Karpas-422 (cell line): ENCODE measurements at regions not wholly inside any gene's neighbourhood (a gene's known extent, or its start where the extent isn't known, plus 50 kb on each side); places are given as distances from the start of the nearest gene placed in this dataset.

ENCODE experiments used
- DNase-seq: peaks from one replicate; pipeline ENCODE4 v3.0.0-alpha.2; 2015
- H2AFZ ChIP-seq: fragments of 200-600 bp; sonication (generic); 2 replicates; pipeline ENCODE4 v1.6.1; 2014; ENCODE audit warnings: antibody characterized with exemption, low read length, mixed read lengths
- H3K27ac ChIP-seq: fragments of 200-600 bp; sonication (generic); 2 replicates; pipeline ENCODE4 v1.5.1; 2014; ENCODE audit warnings: mild to moderate bottlenecking, low read length, moderate library complexity
- H3K27me3 ChIP-seq: fragments of 200-600 bp; sonication (generic); 2 replicates; pipeline ENCODE4 v1.6.1; 2014; ENCODE audit warnings: low read length, mixed read lengths
- H3K36me3 ChIP-seq: fragments of 200-600 bp; sonication (generic); 2 replicates; pipeline ENCODE4 v1.6.1; 2014; ENCODE audit warnings: low read length, mixed read lengths; ENCODE audit not compliant: insufficient read depth
- H3K4me1 ChIP-seq: fragments of 200-600 bp; sonication (generic); 2 replicates; pipeline ENCODE4 v1.6.1; 2014; ENCODE audit warnings: mild to moderate bottlenecking, low read length, mixed read lengths
- H3K4me2 ChIP-seq: fragments of 200-600 bp; sonication (generic); 2 replicates; pipeline ENCODE4 v1.6.1; 2014; ENCODE audit warnings: low read length, low read depth, mild to moderate bottlenecking; ENCODE audit not compliant: poor library complexity, severe bottlenecking
- H3K4me3 ChIP-seq: fragments of 200-600 bp; sonication (generic); 2 replicates; pipeline ENCODE4 v1.5.1; 2014; ENCODE audit warnings: mild to moderate bottlenecking, antibody characterized with exemption, low read length, mixed read lengths
- H3K79me2 ChIP-seq: fragments of 200-600 bp; sonication (generic); 2 replicates; pipeline ENCODE4 v1.6.1; 2014; ENCODE audit warnings: mild to moderate bottlenecking, low read length, mixed read lengths
- H3K9ac ChIP-seq: fragments of 200-600 bp; sonication (generic); 2 replicates; pipeline ENCODE4 v1.6.0; 2014; ENCODE audit warnings: low read length
- H3K9me2 ChIP-seq: fragments of 200-600 bp; sonication (generic), shearing (Covaris generic); replicated peaks from 2 replicates; pipeline ENCODE4 v1.6.0; 2014; ENCODE audit warnings: mild to moderate bottlenecking, low read length, moderate library complexity; ENCODE audit not compliant: insufficient read depth
- H3K9me3 ChIP-seq: fragments of 300-700, 200-600 bp; sonication (generic); 2 replicates; pipeline ENCODE4 v1.6.1; 2014; ENCODE audit warnings: low read length, mixed read lengths
- H4K20me1 ChIP-seq: fragments of 200-600 bp; sonication (generic); 2 replicates; pipeline ENCODE4 v1.6.1; 2014; ENCODE audit warnings: mild to moderate bottlenecking, antibody characterized with exemption, low read length, low read depth; ENCODE audit not compliant: insufficient read depth

DNA sequence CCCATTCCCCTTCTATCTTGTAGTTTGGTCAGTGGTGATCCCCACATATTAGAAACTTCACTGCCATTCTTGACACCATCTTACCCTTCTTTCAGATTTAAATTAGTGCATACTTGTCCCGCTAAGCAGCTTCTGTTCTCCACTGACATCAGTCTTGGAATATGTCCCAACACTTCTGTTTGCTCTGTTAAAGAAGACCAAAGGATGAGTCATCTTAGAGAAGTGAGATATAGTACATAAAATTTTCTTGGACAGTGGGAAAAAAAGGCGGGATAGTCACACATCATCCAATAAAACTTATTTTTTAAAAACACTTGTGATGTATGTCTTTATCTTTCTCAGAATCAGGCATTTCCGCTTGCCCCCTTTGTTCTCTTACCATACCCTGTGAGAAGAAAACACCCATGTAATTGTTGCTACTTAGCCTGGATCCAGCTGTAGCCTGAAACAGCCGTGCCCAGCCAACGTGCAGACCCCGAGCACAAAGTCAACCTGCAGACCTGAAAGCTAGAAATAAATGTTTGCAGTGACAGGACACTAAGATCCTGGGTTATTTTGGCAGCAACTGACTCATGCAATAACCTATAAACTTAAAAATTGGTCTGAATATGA lies 100.1 kb upstream of the PDE3A start:
- H3K4me3 ChIP-seq = no peak overlapping the region
- no peaks in the 10 kb centered on the region for H3K9me2 ChIP-seq
- H3K79me2 ChIP-seq = no peaks in the 10 kb centered on the region
- DNase-seq = no peak
- H3K27ac ChIP-seq = no peak overlapping the region
- H4K20me1 ChIP-seq = no peaks in the 10 kb centered on the region
- no peaks in the 10 kb centered on the region for H3K36me3 ChIP-seq
- H3K9ac ChIP-seq = no peak overlapping the region
- no peaks in the 10 kb centered on the region for H3K9me3 ChIP-seq
- H2AFZ ChIP-seq = no peak overlapping the region
- no peak overlapping the region for H3K4me2 ChIP-seq
- H3K4me1 ChIP-seq = no peaks in the 10 kb centered on the region
- no peaks in the 10 kb centered on the region for H3K27me3 ChIP-seq

DNA sequence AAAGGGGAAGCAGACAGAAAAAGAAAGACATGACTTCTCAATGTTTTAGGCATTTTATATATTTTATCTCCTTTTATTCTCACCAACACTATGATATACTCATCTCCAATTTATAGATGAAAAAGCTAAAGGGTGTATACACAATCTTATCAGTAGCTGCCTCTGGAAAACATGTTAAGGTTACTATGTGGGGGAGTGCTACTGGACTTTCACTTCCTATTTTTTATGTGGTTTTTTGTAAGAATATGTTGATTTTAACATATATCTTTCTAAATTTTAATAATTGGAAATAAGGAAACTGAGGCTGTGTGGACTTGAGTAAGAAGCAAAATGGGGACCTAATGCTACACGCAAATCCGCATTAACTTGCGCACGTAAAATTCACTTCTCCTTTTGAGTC lies 99.6 kb upstream of the PDE3A start:
- Histone ChIP-seq H3K4me1 (no peaks in the 10 kb centered on the region), H3K4me3 (no peak overlapping the region), H3K27ac (no peak overlapping the region), H3K79me2 (no peaks in the 10 kb centered on the region), H3K9ac (no peak overlapping the region), H3K9me3 (no peaks in the 10 kb centered on the region), H3K36me3 (no peaks in the 10 kb centered on the region), H4K20me1 (no peaks in the 10 kb centered on the region), H3K4me2 (no peak overlapping the region), H3K27me3 (no peaks in the 10 kb centered on the region), H3K9me2 (no peaks in the 10 kb centered on the region), H2AFZ (no peak overlapping the region)
- DNase-seq = no peak

DNA sequence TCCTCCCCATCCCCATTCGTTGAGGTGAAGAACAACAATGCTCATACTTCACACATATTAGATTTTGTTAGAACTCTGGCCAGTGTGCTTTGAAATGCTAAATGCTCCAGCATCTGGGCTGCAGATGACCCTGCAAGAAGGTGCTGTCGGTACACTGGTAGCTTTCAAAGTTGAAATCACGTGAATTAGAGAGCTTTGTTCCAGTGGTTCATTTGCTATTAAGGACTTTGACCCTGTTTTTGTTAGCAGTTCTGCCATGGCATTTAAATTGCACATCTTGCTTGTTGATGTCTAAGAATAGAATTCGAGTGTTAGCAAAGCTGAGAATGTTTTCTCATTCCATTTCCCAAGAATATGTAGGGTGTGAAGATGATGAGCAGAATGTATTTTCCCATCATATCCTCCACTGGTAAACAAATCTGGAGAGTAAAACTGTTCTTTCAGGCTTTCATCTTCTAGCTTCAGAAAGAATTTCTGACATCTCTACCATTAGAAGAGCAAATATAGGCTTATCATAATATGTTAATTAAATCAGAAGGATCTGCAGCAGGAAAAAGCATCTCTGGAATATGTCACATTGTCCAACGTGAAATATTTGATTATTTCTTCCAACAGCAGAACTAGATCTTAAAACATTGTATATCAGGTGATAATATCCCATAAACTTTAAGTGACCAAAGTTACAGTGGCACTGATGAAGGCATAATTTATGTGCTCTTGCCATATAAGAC lies 98.8 kb upstream of the PDE3A start:
- Histone ChIP-seq H3K27ac (no peak overlapping the region), H2AFZ (no peak overlapping the region), H3K4me2 (no peak overlapping the region), H3K4me3 (no peak overlapping the region), H4K20me1 (no peaks in the 10 kb centered on the region), H3K79me2 (no peaks in the 10 kb centered on the region), H3K4me1 (no peaks in the 10 kb centered on the region), H3K9me2 (no peaks in the 10 kb centered on the region), H3K9ac (no peak overlapping the region), H3K36me3 (no peaks in the 10 kb centered on the region), H3K9me3 (no peaks in the 10 kb centered on the region), H3K27me3 (no peaks in the 10 kb centered on the region)
- no peak for DNase-seq

DNA sequence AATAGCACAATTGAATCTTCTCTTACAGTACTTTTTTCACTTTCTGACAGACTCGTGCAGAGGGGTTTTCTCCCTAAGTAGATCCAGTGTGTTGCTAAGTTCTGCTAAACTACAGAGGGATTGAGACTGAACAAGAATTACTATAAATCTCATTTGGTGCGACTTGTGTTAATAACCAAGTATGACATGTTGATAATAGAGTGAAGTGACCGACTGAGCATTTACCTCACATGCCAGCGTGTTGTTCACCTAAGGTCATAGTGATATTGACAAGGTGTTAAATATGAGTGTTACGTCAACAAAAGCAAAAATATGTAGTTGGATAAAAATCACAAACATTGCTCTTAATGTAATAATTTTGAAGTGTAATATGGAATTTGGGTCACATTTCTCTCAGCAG lies 97.8 kb upstream of the PDE3A start:
- H3K4me2 ChIP-seq = no peak overlapping the region
- no peaks in the 10 kb centered on the region for H4K20me1 ChIP-seq
- no peak for DNase-seq
- no peaks in the 10 kb centered on the region for H3K9me2 ChIP-seq
- H2AFZ ChIP-seq = no peak overlapping the region
- H3K4me1 ChIP-seq = no peaks in the 10 kb centered on the region
- H3K36me3 ChIP-seq = no peaks in the 10 kb centered on the region
- H3K4me3 ChIP-seq = no peak overlapping the region
- H3K79me2 ChIP-seq = no peaks in the 10 kb centered on the region
- H3K27ac ChIP-seq = no peak overlapping the region
- H3K27me3 ChIP-seq = no peaks in the 10 kb centered on the region
- H3K9me3 ChIP-seq = no peaks in the 10 kb centered on the region
- no peak overlapping the region for H3K9ac ChIP-seq

DNA sequence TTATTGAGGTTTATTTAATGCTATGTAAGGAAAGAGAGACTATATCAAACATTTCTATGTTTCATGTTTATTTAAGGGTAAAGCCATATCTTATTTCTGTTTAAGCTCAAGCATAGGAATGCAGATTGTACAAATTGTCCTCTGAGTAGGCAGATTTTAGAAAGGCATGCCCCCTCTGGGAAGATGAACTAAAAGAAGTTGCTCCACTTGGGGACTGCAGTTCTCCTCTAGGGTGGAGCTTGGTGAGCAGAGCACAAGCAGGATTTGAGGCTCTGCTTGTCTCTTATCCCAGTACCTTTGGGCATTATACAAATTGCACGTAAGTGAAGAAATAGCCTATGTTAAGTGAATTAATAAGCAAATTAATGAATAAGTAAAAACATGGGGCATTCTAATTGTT lies 96.2 kb upstream of the PDE3A start:
- no peaks in the 10 kb centered on the region for H3K79me2 ChIP-seq
- no peaks in the 10 kb centered on the region for H4K20me1 ChIP-seq
- no peak overlapping the region for H3K9ac ChIP-seq
- H3K9me3 ChIP-seq = no peaks in the 10 kb centered on the region
- no peaks in the 10 kb centered on the region for H3K27me3 ChIP-seq
- no peaks in the 10 kb centered on the region for H3K36me3 ChIP-seq
- no peak overlapping the region for H3K4me2 ChIP-seq
- H3K9me2 ChIP-seq = no peaks in the 10 kb centered on the region
- H3K4me1 ChIP-seq = no peaks in the 10 kb centered on the region
- DNase-seq = no peak
- no peak overlapping the region for H2AFZ ChIP-seq
- H3K4me3 ChIP-seq = no peak overlapping the region
- H3K27ac ChIP-seq = no peak overlapping the region

DNA sequence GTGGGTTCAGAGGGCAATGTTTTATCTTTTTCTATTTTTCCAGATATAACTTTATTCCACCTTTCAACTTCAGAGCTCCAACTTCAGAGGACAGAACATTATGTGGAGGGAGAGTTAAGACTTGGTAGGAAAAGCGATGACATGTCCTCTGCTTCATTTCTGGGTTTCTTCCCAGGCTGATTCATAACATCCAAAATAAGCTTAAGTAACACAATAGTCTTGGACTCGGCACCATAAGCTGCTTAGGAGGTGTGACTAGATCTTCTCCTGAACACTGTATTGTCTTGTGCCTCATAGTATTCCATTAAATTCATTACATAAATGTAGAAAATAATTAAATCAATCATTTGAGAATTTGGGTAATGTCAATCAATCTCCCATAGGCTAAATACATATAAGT lies 95.5 kb upstream of the PDE3A start:
- H3K36me3 ChIP-seq = no peaks in the 10 kb centered on the region

DNA sequence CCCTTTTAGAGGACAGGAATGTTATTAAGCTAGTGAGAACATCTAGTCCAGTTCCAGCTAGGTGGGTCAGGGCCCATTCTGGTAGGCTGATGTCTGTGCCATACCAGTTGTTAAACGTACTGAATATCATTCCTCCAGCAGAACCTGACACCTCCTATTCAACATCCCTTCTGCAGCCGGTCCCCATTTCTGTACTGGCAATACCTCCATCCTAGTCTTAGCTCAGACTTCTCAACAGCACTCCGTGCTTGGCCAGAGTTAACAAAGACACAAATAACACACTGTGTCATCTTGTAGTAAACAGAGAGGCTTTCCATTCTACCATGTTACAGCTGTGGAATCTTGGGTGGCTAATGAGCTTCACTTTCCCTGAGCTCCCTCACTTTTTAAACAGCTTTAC lies 94.3 kb upstream of the PDE3A start:
- H2AFZ ChIP-seq = no peak overlapping the region
- H3K4me1 ChIP-seq = no peaks in the 10 kb centered on the region
- no peak overlapping the region for H3K4me2 ChIP-seq
- no peaks in the 10 kb centered on the region for H4K20me1 ChIP-seq
- H3K9ac ChIP-seq = no peak overlapping the region
- H3K9me2 ChIP-seq = no peaks in the 10 kb centered on the region
- no peaks in the 10 kb centered on the region for H3K36me3 ChIP-seq
- no peaks in the 10 kb centered on the region for H3K79me2 ChIP-seq
- no peak overlapping the region for H3K27ac ChIP-seq
- no peaks in the 10 kb centered on the region for H3K9me3 ChIP-seq
- no peak overlapping the region for H3K4me3 ChIP-seq
- H3K27me3 ChIP-seq = no peaks in the 10 kb centered on the region
- DNase-seq = no peak

More for the DNA sequence above, 95.5 kb upstream of the PDE3A start:
- Histone ChIP-seq H4K20me1 (no peaks in the 10 kb centered on the region), H3K9ac (no peak overlapping the region), H3K27ac (no peak overlapping the region), H2AFZ (no peak overlapping the region), H3K4me1 (no peaks in the 10 kb centered on the region), H3K79me2 (no peaks in the 10 kb centered on the region), H3K9me3 (no peaks in the 10 kb centered on the region), H3K27me3 (no peaks in the 10 kb centered on the region), H3K9me2 (no peaks in the 10 kb centered on the region), H3K4me2 (no peak overlapping the region), H3K4me3 (no peak overlapping the region)
- no peak for DNase-seq

DNA sequence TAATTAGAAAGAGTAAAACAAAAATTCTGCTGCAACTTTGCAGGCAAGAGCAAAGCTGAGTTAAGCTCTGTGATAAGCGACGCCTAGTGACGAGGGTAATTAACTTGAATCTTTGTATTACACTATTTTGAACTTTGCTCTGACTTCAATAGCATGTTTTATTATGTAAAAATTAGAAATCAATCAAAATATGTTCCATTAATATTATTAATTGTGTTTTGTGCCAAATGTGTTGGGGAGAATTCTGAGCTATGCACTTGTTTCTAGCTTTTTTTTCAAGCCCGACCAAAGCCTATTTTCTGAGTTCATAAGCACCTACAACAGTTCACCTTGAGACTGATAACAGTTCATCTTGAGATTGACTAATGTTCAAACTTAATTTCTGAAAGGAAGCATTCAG lies 90.1 kb upstream of the PDE3A start:
- Histone ChIP-seq H4K20me1 (no peaks in the 10 kb centered on the region), H3K4me3 (no peak overlapping the region), H3K36me3 (no peaks in the 10 kb centered on the region), H3K4me2 (no peak overlapping the region), H3K27me3 (no peaks in the 10 kb centered on the region), H3K9ac (no peak overlapping the region), H2AFZ (no peak overlapping the region), H3K4me1 (no peaks in the 10 kb centered on the region), H3K27ac (no peak overlapping the region), H3K9me3 (no peaks in the 10 kb centered on the region), H3K79me2 (no peaks in the 10 kb centered on the region), H3K9me2 (no peaks in the 10 kb centered on the region)
- DNase-seq = no peak
